HepG2 (cell line): ENCODE measurements at regions not wholly inside any gene's neighbourhood (a gene's known extent, or its start where the extent isn't known, plus 50 kb on each side); places are given as distances from the start of the nearest gene placed in this dataset.

Experiments
- DNMT3B ChIP-seq: conservative IDR thresholded peaks from 2 replicates; pipeline ENCODE4 v1.6.1; 2016; ENCODE audit warnings: missing biosample characterization, control low read depth
- HDAC2 ChIP-seq: sonication (generic); formaldehyde crosslinking; IDR thresholded peaks from 2 replicates; pipeline ENCODE4 v1.4.0; 2020; ENCODE audit warnings: missing genetic modification reagents
- HNRNPLL ChIP-seq: fragments of 200-400 bp; formaldehyde crosslinking; IDR thresholded peaks from 2 replicates; pipeline ENCODE4 v1.6.1; 2017; ENCODE audit warnings: mild to moderate bottlenecking, low read depth, low read length; ENCODE audit not compliant: poor library complexity, severe bottlenecking
- NFIB ChIP-seq: sonication (generic); formaldehyde crosslinking; IDR thresholded peaks from 2 replicates; pipeline ENCODE4 v1.9.0; 2021; ENCODE audit warnings: missing genetic modification reagents, mild to moderate bottlenecking, borderline replicate concordance
- RCOR2 ChIP-seq: IDR thresholded peaks from 2 replicates; pipeline ENCODE4 v1.6.1; 2016; ENCODE audit warnings: missing biosample characterization, missing genetic modification reagents
- SOX6 ChIP-seq, 2 experiments: fragments of 450-650 bp in 1 of 2; sonication (generic) in 1 of 2; formaldehyde crosslinking in 1 of 2; IDR thresholded peaks; 2 replicates each; pipeline versions ENCODE4 v1.4.0 to v1.6.1; 2017 to 2020; ENCODE audit warnings: antibody characterized with exemption in 1 of 2, mild to moderate bottlenecking in 1 of 2, missing genetic modification reagents in 1 of 2
- TBX3 ChIP-seq: fragments of 450-650 bp; IDR thresholded peaks from 2 replicates; pipeline ENCODE4 v1.6.1; 2017; ENCODE audit warnings: antibody characterized with exemption, mild to moderate bottlenecking, inconsistent platforms, borderline replicate concordance
- ZBTB7B ChIP-seq: sonication (generic); formaldehyde crosslinking; IDR thresholded peaks from 2 replicates; pipeline ENCODE4 v1.4.0; 2020; ENCODE audit warnings: missing genetic modification reagents
- ZFP36 ChIP-seq: fragments of 150-350 bp; IDR thresholded peaks from 2 replicates; pipeline ENCODE4 v1.6.1; 2018; ENCODE audit warnings: borderline replicate concordance, low read length, low read depth; ENCODE audit not compliant: partially characterized antibody
- ZNF121 ChIP-seq: sonication (generic); formaldehyde crosslinking; IDR thresholded peaks from 2 replicates; pipeline ENCODE4 v1.5.0; 2020; ENCODE audit warnings: mild to moderate bottlenecking, missing genetic modification reagents
- ZNF160 ChIP-seq: sonication (generic); formaldehyde crosslinking; IDR thresholded peaks from 2 replicates; pipeline ENCODE4 v1.8.0; 2022; ENCODE audit warnings: mild to moderate bottlenecking, inconsistent platforms, missing genetic modification reagents
- ZNF343 ChIP-seq: sonication (generic); formaldehyde crosslinking; IDR thresholded peaks from 2 replicates; pipeline ENCODE4 v1.4.0; 2020; ENCODE audit warnings: mild to moderate bottlenecking, missing genetic modification reagents
- ZNF446 ChIP-seq: sonication (generic); formaldehyde crosslinking; IDR thresholded peaks from 2 replicates; pipeline ENCODE4 v1.5.0; 2020; ENCODE audit warnings: mild to moderate bottlenecking, missing genetic modification reagents
- ZNF746 ChIP-seq: sonication (generic); formaldehyde crosslinking; IDR thresholded peaks from 2 replicates; pipeline ENCODE4 v1.8.0; 2022; ENCODE audit warnings: mild to moderate bottlenecking, missing genetic modification reagents
- TF ChIP-seq, protein P1 (sequence below): sonication (generic); IDR thresholded peaks from 2 replicates; pipeline ENCODE4 v1.6.1; 2016; ENCODE audit warnings: low read depth, borderline replicate concordance
- TF ChIP-seq, protein P2 (sequence below): sonication (generic); formaldehyde crosslinking; IDR thresholded peaks from 2 replicates; pipeline ENCODE4 v1.4.0; 2020; ENCODE audit warnings: missing genetic modification reagents
- TF ChIP-seq, protein P3 (sequence below): sonication (generic); formaldehyde crosslinking; IDR thresholded peaks from 2 replicates; pipeline ENCODE4 v1.4.0; 2020; ENCODE audit warnings: low read depth, missing genetic modification reagents
- TF ChIP-seq, protein P4 (sequence below): IDR thresholded peaks from 2 replicates; pipeline ENCODE4 v1.6.1; 2016; ENCODE audit warnings: mild to moderate bottlenecking
- TF ChIP-seq, protein P5 (sequence below): IDR thresholded peaks from 2 replicates; pipeline ENCODE4 v1.6.1; 2016; ENCODE audit warnings: missing genetic modification reagents, missing compliant biosample characterization

DNA sequence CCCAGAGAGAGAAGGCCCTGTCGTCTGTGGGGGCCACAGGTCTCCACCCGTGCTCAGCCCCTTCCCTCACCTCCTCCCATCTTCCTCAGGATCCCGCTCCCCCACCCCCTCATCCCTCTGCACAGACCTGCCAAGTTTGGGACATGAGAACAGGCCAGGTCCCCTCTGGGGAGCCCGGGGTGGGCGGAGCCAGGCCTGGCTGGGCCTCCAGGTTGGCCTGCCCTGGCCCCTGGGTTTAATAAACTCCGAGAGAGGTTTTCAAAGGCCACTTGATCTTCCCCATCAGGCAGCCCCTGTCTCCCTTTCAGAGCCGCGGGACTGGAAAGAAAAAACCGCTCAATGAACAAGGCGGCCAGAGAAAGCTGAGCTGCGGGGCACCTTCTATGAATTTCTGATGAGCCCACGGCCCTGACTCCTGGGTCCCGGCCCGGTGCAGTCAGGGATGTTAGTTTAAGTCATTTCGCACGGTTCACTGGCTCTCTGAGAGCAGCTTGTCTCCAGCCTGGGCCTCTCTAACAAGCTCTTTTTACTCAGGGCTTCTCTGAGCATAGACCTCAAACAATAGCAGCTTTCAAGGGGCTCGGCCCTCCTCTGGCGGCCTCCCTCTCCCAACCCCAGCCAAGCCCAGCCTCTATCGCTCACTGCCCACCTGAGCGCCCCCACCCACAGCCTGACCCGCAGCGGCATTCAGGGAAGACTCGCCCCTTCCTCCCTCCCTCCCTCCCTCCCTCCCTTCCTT lies 64.8 kb downstream of the RPUSD4 start (continued):
- TF ChIP-seq, protein P1, sequence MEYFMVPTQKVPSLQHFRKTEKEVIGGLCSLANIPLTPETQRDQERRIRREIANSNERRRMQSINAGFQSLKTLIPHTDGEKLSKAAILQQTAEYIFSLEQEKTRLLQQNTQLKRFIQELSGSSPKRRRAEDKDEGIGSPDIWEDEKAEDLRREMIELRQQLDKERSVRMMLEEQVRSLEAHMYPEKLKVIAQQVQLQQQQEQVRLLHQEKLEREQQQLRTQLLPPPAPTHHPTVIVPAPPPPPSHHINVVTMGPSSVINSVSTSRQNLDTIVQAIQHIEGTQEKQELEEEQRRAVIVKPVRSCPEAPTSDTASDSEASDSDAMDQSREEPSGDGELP: no peak
- TF ChIP-seq TBX3: no peak
- TF ChIP-seq ZNF160 (CRISPR knock-in tag): no peak
- TF ChIP-seq ZFP36: no peak
- TF ChIP-seq, protein P2, sequence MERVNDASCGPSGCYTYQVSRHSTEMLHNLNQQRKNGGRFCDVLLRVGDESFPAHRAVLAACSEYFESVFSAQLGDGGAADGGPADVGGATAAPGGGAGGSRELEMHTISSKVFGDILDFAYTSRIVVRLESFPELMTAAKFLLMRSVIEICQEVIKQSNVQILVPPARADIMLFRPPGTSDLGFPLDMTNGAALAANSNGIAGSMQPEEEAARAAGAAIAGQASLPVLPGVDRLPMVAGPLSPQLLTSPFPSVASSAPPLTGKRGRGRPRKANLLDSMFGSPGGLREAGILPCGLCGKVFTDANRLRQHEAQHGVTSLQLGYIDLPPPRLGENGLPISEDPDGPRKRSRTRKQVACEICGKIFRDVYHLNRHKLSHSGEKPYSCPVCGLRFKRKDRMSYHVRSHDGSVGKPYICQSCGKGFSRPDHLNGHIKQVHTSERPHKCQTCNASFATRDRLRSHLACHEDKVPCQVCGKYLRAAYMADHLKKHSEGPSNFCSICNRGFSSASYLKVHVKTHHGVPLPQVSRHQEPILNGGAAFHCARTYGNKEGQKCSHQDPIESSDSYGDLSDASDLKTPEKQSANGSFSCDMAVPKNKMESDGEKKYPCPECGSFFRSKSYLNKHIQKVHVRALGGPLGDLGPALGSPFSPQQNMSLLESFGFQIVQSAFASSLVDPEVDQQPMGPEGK (CRISPR knock-in tag): peak; percentile 11; the same call in 1 of the 2 replicates
- no peak for TF ChIP-seq DNMT3B (CRISPR knock-in tag)
- 0 out of 2 replicates have a peak, but pooled peaks have one; percentile 12 for TF ChIP-seq RCOR2 (CRISPR knock-in tag)
- TF ChIP-seq ZNF121: 0 out of 2 replicates have a peak, but pooled peaks have one; percentile 9
- TF ChIP-seq, protein P3, sequence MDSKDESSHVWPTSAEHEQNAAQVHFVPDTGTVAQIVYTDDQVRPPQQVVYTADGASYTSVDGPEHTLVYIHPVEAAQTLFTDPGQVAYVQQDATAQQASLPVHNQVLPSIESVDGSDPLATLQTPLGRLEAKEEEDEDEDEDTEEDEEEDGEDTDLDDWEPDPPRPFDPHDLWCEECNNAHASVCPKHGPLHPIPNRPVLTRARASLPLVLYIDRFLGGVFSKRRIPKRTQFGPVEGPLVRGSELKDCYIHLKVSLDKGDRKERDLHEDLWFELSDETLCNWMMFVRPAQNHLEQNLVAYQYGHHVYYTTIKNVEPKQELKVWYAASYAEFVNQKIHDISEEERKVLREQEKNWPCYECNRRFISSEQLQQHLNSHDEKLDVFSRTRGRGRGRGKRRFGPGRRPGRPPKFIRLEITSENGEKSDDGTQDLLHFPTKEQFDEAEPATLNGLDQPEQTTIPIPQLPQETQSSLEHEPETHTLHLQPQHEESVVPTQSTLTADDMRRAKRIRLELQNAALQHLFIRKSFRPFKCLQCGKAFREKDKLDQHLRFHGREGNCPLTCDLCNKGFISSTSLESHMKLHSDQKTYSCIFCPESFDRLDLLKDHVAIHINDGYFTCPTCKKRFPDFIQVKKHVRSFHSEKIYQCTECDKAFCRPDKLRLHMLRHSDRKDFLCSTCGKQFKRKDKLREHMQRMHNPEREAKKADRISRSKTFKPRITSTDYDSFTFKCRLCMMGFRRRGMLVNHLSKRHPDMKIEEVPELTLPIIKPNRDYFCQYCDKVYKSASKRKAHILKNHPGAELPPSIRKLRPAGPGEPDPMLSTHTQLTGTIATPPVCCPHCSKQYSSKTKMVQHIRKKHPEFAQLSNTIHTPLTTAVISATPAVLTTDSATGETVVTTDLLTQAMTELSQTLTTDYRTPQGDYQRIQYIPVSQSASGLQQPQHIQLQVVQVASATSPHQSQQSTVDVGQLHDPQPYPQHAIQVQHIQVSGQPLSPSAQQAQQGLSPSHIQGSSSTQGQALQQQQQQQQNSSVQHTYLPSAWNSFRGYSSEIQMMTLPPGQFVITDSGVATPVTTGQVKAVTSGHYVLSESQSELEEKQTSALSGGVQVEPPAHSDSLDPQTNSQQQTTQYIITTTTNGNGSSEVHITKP (CRISPR knock-in tag): peak; percentile 16; the same call in 1 of the 2 replicates
- peak; percentile 74; the same call in 1 of the 2 replicates for TF ChIP-seq ZNF746
- TF ChIP-seq ZNF343 (CRISPR knock-in tag): no peak
- TF ChIP-seq ZBTB7B: 0 out of 2 replicates have a peak, but pooled peaks have one; percentile 55
- TF ChIP-seq SOX6 (IDR thresholded peaks at IDR 0.05): no peak
- peak; percentile 20; the same call in 1 of the 2 replicates for TF ChIP-seq SOX6 (CRISPR knock-in tag; IDR thresholded peaks at IDR 0.05)
- TF ChIP-seq, protein P4, sequence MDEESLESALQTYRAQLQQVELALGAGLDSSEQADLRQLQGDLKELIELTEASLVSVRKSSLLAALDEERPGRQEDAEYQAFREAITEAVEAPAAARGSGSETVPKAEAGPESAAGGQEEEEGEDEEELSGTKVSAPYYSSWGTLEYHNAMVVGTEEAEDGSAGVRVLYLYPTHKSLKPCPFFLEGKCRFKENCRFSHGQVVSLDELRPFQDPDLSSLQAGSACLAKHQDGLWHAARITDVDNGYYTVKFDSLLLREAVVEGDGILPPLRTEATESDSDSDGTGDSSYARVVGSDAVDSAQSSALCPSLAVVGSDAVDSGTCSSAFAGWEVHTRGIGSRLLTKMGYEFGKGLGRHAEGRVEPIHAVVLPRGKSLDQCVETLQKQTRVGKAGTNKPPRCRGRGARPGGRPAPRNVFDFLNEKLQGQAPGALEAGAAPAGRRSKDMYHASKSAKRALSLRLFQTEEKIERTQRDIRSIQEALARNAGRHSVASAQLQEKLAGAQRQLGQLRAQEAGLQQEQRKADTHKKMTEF (CRISPR knock-in tag): no peak
- TF ChIP-seq, protein P5, sequence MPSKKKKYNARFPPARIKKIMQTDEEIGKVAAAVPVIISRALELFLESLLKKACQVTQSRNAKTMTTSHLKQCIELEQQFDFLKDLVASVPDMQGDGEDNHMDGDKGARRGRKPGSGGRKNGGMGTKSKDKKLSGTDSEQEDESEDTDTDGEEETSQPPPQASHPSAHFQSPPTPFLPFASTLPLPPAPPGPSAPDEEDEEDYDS (CRISPR knock-in tag): peak; percentile 1; the same call in 1 of the 2 replicates
- TF ChIP-seq HNRNPLL: peak; percentile 7
- TF ChIP-seq NFIB (CRISPR knock-in tag): no peak
- no peak for TF ChIP-seq HDAC2 (CRISPR knock-in tag)
- no peak for TF ChIP-seq ZNF446
